ENCODE measurements at regions not wholly inside any gene's neighbourhood (a gene's known extent, or its start where the extent isn't known, plus 50 kb on each side); places are given as distances from the start of the nearest gene placed in this dataset.
"Not testable (repeated sequence)": the region's sequence is repeated elsewhere in the genome, so short reads cannot be mapped to it uniquely, and the experiment has no call there.

DNA sequence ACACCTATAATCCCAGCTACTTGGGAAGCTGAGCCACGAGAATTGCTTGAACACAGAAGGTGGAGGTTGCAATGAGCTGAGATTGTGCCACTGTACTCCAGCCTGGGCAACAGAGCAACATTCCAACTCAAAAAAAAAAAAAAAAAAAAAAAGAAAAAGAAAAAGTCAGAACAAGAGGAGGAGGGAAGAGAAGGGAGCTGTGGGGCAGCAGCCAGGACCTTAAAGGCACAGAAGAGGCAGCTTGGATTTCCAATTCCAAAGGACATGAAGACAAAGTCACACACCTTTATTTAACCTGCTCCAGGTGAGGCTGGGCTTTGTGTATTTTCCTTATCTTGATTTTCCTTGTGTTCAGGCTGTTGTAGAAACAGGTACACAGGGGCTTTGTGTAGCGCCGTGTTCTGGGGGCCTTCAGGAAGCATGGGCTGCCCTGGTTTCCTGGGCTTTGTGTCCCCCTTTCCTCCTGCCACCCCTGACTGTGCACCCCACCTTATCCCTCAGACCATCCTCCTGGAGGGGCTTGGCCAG is 97.2 kb downstream of the DEFB131A start:
- TF ChIP-seq, protein P1, sequence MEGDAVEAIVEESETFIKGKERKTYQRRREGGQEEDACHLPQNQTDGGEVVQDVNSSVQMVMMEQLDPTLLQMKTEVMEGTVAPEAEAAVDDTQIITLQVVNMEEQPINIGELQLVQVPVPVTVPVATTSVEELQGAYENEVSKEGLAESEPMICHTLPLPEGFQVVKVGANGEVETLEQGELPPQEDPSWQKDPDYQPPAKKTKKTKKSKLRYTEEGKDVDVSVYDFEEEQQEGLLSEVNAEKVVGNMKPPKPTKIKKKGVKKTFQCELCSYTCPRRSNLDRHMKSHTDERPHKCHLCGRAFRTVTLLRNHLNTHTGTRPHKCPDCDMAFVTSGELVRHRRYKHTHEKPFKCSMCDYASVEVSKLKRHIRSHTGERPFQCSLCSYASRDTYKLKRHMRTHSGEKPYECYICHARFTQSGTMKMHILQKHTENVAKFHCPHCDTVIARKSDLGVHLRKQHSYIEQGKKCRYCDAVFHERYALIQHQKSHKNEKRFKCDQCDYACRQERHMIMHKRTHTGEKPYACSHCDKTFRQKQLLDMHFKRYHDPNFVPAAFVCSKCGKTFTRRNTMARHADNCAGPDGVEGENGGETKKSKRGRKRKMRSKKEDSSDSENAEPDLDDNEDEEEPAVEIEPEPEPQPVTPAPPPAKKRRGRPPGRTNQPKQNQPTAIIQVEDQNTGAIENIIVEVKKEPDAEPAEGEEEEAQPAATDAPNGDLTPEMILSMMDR (IDR thresholded peaks at IDR 0.05): not testable (repeated sequence)
- not testable (repeated sequence) for TF ChIP-seq POLR2A (IDR thresholded peaks at IDR 0.05)
